HG02884 (cell line): ENCODE measurements at regions not wholly inside any gene's neighbourhood (a gene's known extent, or its start where the extent isn't known, plus 50 kb on each side); places are given as distances from the start of the nearest gene placed in this dataset.
"Not testable (repeated sequence)": the region's sequence is repeated elsewhere in the genome, so short reads cannot be mapped to it uniquely, and the experiment has no call there.

ENCODE experiments used
- ATAC-seq: cut with Tn5 transposase; IDR thresholded peaks from one replicate; pipeline ENCODE4 v1.9.1; 2021; ENCODE audit warnings: mild to moderate bottlenecking, moderate library complexity; ENCODE audit not compliant: unreplicated experiment

GRCh38 chr3:180743813-180744590 is 64.7 kb upstream of the CCDC39 start:
- ATAC-seq, result no peak

GRCh38 chr3:180747805-180748361 is 68.6 kb upstream of the CCDC39 start:
- ATAC-seq, result no peak

GRCh38 chr3:180749322-180749721 is 70.0 kb upstream of the CCDC39 start:
- no peak for ATAC-seq

- no peak for ATAC-seq
Measured at GRCh38 chr3:180749796-180750195, 70.5 kb upstream of the CCDC39 start.

GRCh38 chr3:180755556-180755955 is 76.3 kb upstream of the CCDC39 start:
- no peak for ATAC-seq

GRCh38 chr3:180762866-180763265 is 83.6 kb upstream of the CCDC39 start:
- no peak for ATAC-seq

GRCh38 chr3:180764481-180764880 is 85.2 kb upstream of the CCDC39 start:
- ATAC-seq, result no peak

GRCh38 chr3:180770639-180771038 is 91.3 kb upstream of the CCDC39 start:
- no peak for ATAC-seq

- no peak for ATAC-seq
Measured at GRCh38 chr3:180776433-180776832, 97.1 kb upstream of the CCDC39 start.

- no peak for ATAC-seq
Measured at GRCh38 chr3:180782195-180782984, 103.1 kb upstream of the CCDC39 start.

- ATAC-seq, result not testable (repeated sequence)
Measured at GRCh38 chr3:180786227-180786626, 106.9 kb upstream of the CCDC39 start.

GRCh38 chr3:180789774-180790173 is 110.5 kb upstream of the CCDC39 start:
- ATAC-seq, result no peak

GRCh38 chr3:180798197-180798596 is 114.3 kb upstream of the FXR1 start:
- ATAC-seq, result no peak

- no peak for ATAC-seq
Measured at GRCh38 chr3:180802837-180803236, 109.6 kb upstream of the FXR1 start.

- ATAC-seq, result no peak
Measured at GRCh38 chr3:180804916-180805315, 107.6 kb upstream of the FXR1 start.

- ATAC-seq, result no peak
Measured at GRCh38 chr3:180808823-180809575, 103.5 kb upstream of the FXR1 start.

- ATAC-seq, result no peak
Measured at GRCh38 chr3:180820400-180820799, 92.1 kb upstream of the FXR1 start.

GRCh38 chr3:180825964-180826363 is 86.5 kb upstream of the FXR1 start:
- no peak for ATAC-seq

- no peak for ATAC-seq
Measured at GRCh38 chr3:180827171-180827570, 85.3 kb upstream of the FXR1 start.

- ATAC-seq, result no peak
Measured at GRCh38 chr3:180828001-180828720, 84.3 kb upstream of the FXR1 start.
